Esophagus muscularis mucosa (tissue), 4 donors: ENCODE measurements at regions not wholly inside any gene's neighbourhood (a gene's known extent, or its start where the extent isn't known, plus 50 kb on each side); places are given as distances from the start of the nearest gene placed in this dataset.
A peak's percentile ranks its signal among the peaks of the same experiment; 100 is the strongest.

Source experiments
- DNase-seq: peaks from one replicate; pipeline ENCODE4 v3.0.0-alpha.2; 2017; ENCODE audit errors: extremely low spot score
- H3K27ac ChIP-seq, 4 donors: fragments of 200-600 bp; sonication (generic); replicated peaks in 1 of 4; 1 replicate in 3 of 4; 2 replicates in 1 of 4; pipeline ENCODE4 v1.5.1; 2016 to 2019; ENCODE audit warnings: mild to moderate bottlenecking in 1 of 4
- H3K27me3 ChIP-seq, 4 donors: fragments of 200-600 bp; sonication (generic); one replicate each; pipeline versions ENCODE4 v1.5.1 to v1.6.0; 2016 to 2019
- H3K36me3 ChIP-seq, 4 donors: fragments of 200-600 bp; sonication (generic); one replicate each; pipeline ENCODE4 v1.5.1; 2016 to 2019
- H3K4me1 ChIP-seq, 4 donors: fragments of 200-600 bp; sonication (generic); one replicate each; pipeline ENCODE4 v1.5.1; 2016 to 2019
- H3K4me3 ChIP-seq, 4 donors: fragments of 200-600 bp; sonication (generic); 1 replicate in 2 of 4; 2 replicates in 2 of 4; pipeline ENCODE4 v1.5.1; 2016 to 2019; ENCODE audit warnings: mild to moderate bottlenecking in 4 of 4, moderate library complexity in 1 of 4
- H3K9me3 ChIP-seq, 4 donors: fragments of 200-600 bp; sonication (generic); 1 replicate in 3 of 4; 2 replicates in 1 of 4; pipeline ENCODE4 v1.5.1; 2016 to 2019
- EP300 ChIP-seq: sonication (generic); formaldehyde crosslinking; IDR thresholded peaks from one replicate; pipeline ENCODE4 v1.6.1; 2017; ENCODE audit warnings: antibody characterized with exemption
- POLR2A ChIP-seq: fragments of 450-650 bp; IDR thresholded peaks from one replicate; pipeline ENCODE4 v1.6.1; 2017; ENCODE audit warnings: antibody characterized with exemption, moderate library complexity, mild to moderate bottlenecking, low read depth
- POLR2AphosphoS5 ChIP-seq, 2 donors: sonication (generic); formaldehyde crosslinking; IDR thresholded peaks; one replicate each; pipeline ENCODE4 v1.6.1; 2017; ENCODE audit warnings: antibody characterized with exemption in 2 of 2
- WGBS: methylation state at CpG from one replicate; pipeline ENCODE4 v1.1.5; 2018; 5-methylcytosine and 5-hydroxymethylcytosine counted together
- intact Hi-C: fragments of 100-400 bp; cut with DNase I; formaldehyde crosslinking; loops from one replicate; pipeline ENCODE4 v1.15.1; 2023
- TF ChIP-seq, protein P1 (sequence below), 3 experiments: fragments of 200-600 bp in 2 of 3; fragments of 450-650 bp in 1 of 3; sonication (generic) in 2 of 3; IDR thresholded peaks; one replicate each; pipeline ENCODE4 v1.5.1; 2017 to 2019; ENCODE audit warnings: antibody characterized with exemption in 3 of 3, mild to moderate bottlenecking in 2 of 3, moderate library complexity in 1 of 3

DNA sequence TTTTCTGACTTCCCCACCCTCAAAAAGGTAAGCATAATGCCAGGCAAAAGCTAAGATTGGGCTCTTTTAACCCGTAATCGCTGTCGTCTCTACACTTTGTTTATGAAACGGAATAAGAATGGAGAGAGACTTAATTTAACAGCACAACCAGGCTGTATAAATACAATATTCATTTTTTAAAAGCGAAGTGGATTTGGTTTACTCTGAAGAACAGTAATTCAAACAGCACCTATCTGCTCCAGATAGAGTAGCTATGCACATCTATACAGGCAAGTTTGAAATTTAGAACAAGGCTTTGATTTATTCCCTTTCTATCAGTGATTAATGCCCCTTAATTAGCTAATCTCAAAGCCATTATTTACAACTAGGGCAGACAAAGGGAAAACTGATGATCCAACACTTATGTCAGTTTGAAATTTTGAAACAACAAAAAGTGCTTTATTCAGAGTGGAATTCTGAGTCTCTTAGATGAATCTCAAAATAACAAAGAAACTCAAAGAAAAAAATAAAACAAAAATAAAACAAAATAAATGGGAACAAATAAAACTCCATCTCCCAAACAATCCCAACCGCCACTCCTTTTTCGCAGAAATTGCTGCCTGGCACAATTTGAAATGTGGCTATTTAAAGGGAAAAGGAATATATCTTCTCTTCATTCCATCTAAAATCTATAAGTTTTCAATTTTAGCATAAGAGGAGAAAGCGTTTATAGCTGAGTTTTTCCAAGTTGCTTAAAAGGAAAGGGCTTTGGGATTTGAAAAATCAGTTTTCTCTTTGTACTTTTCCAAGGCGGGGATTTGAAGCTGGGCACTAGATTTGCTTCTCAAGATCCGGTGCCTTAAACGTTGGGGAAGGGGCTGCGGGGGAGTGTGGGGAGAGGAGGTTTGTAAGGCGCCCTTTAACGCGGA, 298.6 kb downstream of the PARP8 start:
- Histone ChIP-seq H3K4me1 (peaks cover 38 to 59% (median 53%) of the 10 kb centered on the region in 4 donors), H3K36me3 (no peaks in the 10 kb centered on the region), H3K4me3 (no peak overlapping the region), H3K27ac (no peak overlapping the region), H3K9me3 (no peaks in the 10 kb centered on the region), H3K27me3 (peaks cover 0 to 100% (median 71%) of the 10 kb centered on the region in 4 donors)
- intact Hi-C loops: loop anchor here (5.0 kb wide), 1 partner anchor 1042 kb away; no protein-coding TSS in a partner anchor
- no peak for DNase-seq
- TF ChIP-seq, protein P1, sequence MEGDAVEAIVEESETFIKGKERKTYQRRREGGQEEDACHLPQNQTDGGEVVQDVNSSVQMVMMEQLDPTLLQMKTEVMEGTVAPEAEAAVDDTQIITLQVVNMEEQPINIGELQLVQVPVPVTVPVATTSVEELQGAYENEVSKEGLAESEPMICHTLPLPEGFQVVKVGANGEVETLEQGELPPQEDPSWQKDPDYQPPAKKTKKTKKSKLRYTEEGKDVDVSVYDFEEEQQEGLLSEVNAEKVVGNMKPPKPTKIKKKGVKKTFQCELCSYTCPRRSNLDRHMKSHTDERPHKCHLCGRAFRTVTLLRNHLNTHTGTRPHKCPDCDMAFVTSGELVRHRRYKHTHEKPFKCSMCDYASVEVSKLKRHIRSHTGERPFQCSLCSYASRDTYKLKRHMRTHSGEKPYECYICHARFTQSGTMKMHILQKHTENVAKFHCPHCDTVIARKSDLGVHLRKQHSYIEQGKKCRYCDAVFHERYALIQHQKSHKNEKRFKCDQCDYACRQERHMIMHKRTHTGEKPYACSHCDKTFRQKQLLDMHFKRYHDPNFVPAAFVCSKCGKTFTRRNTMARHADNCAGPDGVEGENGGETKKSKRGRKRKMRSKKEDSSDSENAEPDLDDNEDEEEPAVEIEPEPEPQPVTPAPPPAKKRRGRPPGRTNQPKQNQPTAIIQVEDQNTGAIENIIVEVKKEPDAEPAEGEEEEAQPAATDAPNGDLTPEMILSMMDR (IDR thresholded peaks at IDR 0.05): no peak
- TF ChIP-seq POLR2A: no peak
- TF ChIP-seq EP300: no peak
- no peak for TF ChIP-seq POLR2AphosphoS5 (IDR thresholded peaks at IDR 0.05)
- WGBS: 29% methylated on average over 15 of the region's 15 CpGs

DNA sequence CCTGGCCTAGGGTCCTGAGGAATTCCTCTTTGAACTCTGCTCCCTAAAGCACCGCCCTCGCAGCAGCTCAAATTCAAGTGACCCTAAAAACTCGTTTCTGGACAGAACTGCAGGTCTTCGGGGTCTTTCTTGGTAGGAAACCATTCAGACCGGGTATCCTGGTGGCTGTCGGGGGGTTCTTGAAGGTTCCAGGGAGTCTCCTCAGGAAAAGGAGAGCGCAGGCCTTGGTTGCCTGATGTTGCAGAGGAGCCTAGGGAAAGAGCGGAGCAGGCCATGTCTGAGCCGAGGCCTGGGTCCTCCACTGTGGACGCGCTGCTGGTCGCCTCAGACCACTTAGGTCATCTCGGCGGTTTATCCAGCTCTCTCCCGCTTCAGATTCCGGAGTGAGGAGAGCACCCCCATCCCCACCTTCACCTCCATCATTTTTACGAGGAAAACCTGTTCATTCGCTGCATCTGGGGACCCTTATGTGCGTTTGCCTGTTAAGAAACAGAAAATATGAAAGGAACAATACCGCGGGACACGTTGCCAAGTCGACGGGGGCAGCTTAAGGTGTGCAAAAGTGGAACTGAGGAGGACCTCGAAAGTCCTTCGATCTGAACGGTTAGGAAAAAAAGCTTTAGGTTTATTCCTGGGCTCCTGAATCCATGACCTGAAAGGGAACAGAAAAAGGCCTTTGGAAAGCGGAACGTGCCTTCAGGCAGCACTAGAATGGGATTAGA, 299.4 kb downstream of the PARP8 start:
- Histone ChIP-seq H3K4me3 (peak overlapping the region in 1 of 4 donors; percentile 49), H3K27me3 (peaks cover 0 to 99% (median 74%) of the 10 kb centered on the region in 4 donors), H3K27ac (no peak overlapping the region), H3K36me3 (no peaks in the 10 kb centered on the region), H3K4me1 (peaks cover 38 to 60% (median 53%) of the 10 kb centered on the region in 4 donors), H3K9me3 (no peaks in the 10 kb centered on the region)
- WGBS: 28% methylated on average over 25 of the region's 29 CpGs
- no peak for TF ChIP-seq EP300
- TF ChIP-seq, protein P1 (IDR thresholded peaks at IDR 0.05): no peak
- TF ChIP-seq POLR2A: no peak
- no peak for TF ChIP-seq POLR2AphosphoS5 (IDR thresholded peaks at IDR 0.05)
- no peak for DNase-seq
- intact Hi-C loops: no loop called here

DNA sequence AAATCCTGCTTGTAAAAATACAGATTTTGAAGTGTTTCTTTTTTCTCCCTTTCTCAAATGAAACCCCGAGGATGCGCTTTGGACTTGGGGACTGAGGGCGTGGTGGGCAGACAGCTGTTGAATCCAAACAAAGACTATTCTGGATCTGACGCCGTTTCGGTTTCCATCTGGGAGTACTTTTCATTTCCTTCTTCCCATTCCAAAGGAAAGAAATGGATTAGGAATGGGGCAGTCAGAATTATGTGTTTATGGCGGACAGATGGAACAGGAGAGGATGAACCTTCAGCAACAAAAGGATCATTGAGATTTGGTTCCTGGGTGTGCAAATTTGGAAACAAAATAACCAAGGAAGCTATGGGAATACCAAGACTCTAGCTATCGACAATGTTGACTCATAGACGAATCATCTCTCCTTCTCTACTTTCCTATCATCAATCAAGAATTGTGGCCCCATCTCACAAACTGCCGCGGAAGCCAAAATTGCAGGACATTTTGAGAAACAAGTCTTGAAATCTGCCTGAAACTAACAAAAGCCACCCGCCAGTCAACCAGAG, 300.6 kb downstream of the PARP8 start:
- WGBS: 10% methylated on average over 12 of the region's 12 CpGs
- TF ChIP-seq EP300 (no peak), POLR2A (no peak), POLR2AphosphoS5 (IDR thresholded peaks at IDR 0.05) (no peak)
- TF ChIP-seq, protein P1 (IDR thresholded peaks at IDR 0.05): no peak
- Histone ChIP-seq H3K4me1 (peaks cover 38 to 60% (median 53%) of the 10 kb centered on the region in 4 donors), H3K36me3 (no peaks in the 10 kb centered on the region), H3K27me3 (peaks cover 0 to 88% (median 75%) of the 10 kb centered on the region in 4 donors), H3K4me3 (peak overlapping the region; percentile 46 to 58 (median 48)), H3K27ac (no peak overlapping the region), H3K9me3 (no peaks in the 10 kb centered on the region)
- no peak for DNase-seq
- intact Hi-C loops: no loop called here

DNA sequence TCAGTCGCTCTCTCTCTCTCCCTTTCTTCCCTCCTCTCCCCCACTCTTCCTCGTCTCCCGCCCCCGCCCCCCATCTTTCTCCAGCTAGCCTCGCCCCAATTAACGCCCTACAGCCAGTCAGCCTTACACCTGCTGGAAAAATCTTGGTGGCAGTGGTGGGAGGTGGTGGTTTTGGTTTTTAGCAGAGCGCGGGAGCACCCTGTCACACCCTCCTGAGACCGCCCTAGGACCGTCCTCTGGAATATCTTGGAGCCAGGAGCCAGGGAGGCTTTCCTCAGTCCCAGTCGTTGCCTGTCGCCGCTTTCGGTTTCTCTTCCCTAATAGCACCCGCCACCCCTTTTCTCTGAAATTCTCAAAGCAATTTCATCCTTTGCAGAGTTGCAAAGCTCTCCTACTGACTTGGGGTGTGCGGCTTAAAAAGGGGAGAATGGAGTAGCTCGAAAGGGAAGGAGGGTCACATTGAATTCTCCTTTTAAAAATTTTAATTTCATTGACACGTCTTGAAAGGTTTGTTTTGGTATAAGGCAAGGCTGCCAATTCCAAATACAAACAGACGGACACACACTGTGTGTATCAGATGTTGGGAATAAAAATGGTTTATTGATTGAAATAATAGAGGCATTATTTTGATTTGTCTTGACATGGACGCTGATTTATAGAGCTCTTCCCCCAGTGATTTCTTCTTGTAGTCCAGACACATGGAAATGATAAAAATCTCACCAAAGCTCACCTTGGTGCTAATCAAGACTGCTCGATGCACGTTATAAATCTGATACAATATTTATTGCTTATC, 301.3 kb downstream of the PARP8 start:
- Histone ChIP-seq H3K4me1 (peaks cover 38 to 60% (median 51%) of the 10 kb centered on the region in 4 donors), H3K36me3 (no peaks in the 10 kb centered on the region), H3K27ac (no peak overlapping the region), H3K9me3 (no peaks in the 10 kb centered on the region), H3K4me3 (peak overlapping the region; percentile 46 to 58 (median 48)), H3K27me3 (peaks cover 0 to 86% (median 72%) of the 10 kb centered on the region in 4 donors)
- TF ChIP-seq POLR2AphosphoS5 (IDR thresholded peaks at IDR 0.05): no peak
- TF ChIP-seq, protein P1 (IDR thresholded peaks at IDR 0.05): no peak
- no peak for TF ChIP-seq POLR2A
- TF ChIP-seq EP300: no peak
- WGBS: 4% methylated on average over 22 of the region's 22 CpGs
- intact Hi-C loops: no loop called here
- DNase-seq: no peak
